K562 (cell line): ENCODE measurements at regions not wholly inside any gene's neighbourhood (a gene's known extent, or its start where the extent isn't known, plus 50 kb on each side); places are given as distances from the start of the nearest gene placed in this dataset.

Experiments
- BACH1 ChIP-seq: fragments of 200-800 bp; sonication (Bioruptor generic); IDR thresholded peaks from 2 replicates; pipeline ENCODE4 v1.6.1; 2016; ENCODE audit warnings: missing genetic modification characterization, missing compliant biosample characterization
- CEBPZ ChIP-seq: fragments of 150-350 bp; IDR thresholded peaks from 2 replicates; pipeline ENCODE4 v1.6.1; 2014; ENCODE audit warnings: low read depth, mild to moderate bottlenecking, low read length, borderline replicate concordance
- CHD4 ChIP-seq: fragments of 200-600 bp; sonication (generic); IDR thresholded peaks from 3 replicates; pipeline ENCODE4 v1.6.1; 2012; ENCODE audit warnings: low read depth, mild to moderate bottlenecking, mixed read lengths, low read length, inconsistent platforms; ENCODE audit not compliant: insufficient read depth, insufficient replicate concordance, poor library complexity, severe bottlenecking
- ESRRA ChIP-seq: fragments of 450-650 bp; IDR thresholded peaks from 2 replicates; pipeline ENCODE4 v1.6.1; 2014; ENCODE audit warnings: low read depth, mild to moderate bottlenecking, moderate library complexity, borderline replicate concordance
- POLR2AphosphoS5 ChIP-seq: IDR thresholded peaks from 2 replicates; pipeline ENCODE4 v1.6.1; 2011; ENCODE audit warnings: mild to moderate bottlenecking, low read depth, low read length, moderate library complexity; ENCODE audit not compliant: control insufficient read depth, insufficient read depth
- RERE ChIP-seq: sonication (generic); formaldehyde crosslinking; IDR thresholded peaks from 2 replicates; pipeline ENCODE4 v1.8.0; 2023; ENCODE audit warnings: missing genetic modification reagents, mild to moderate bottlenecking, borderline replicate concordance
- ZBTB43 ChIP-seq: sonication (generic); formaldehyde crosslinking; IDR thresholded peaks from 2 replicates; pipeline ENCODE4 v1.8.0; 2023; ENCODE audit warnings: mild to moderate bottlenecking, missing genetic modification reagents

- TF ChIP-seq RERE (no peak), POLR2AphosphoS5 (no peak), CEBPZ (no peak), CHD4 (no peak), BACH1 (no peak), ESRRA (no peak), ZBTB43 (CRISPR knock-in tag) (no peak)
Observed at GRCh38 chr4:81356621-81357020, 115.1 kb downstream of the RASGEF1B start.
